ENCODE measurements at regions not wholly inside any gene's neighbourhood (a gene's known extent, or its start where the extent isn't known, plus 50 kb on each side); places are given as distances from the start of the nearest gene placed in this dataset.

DNA sequence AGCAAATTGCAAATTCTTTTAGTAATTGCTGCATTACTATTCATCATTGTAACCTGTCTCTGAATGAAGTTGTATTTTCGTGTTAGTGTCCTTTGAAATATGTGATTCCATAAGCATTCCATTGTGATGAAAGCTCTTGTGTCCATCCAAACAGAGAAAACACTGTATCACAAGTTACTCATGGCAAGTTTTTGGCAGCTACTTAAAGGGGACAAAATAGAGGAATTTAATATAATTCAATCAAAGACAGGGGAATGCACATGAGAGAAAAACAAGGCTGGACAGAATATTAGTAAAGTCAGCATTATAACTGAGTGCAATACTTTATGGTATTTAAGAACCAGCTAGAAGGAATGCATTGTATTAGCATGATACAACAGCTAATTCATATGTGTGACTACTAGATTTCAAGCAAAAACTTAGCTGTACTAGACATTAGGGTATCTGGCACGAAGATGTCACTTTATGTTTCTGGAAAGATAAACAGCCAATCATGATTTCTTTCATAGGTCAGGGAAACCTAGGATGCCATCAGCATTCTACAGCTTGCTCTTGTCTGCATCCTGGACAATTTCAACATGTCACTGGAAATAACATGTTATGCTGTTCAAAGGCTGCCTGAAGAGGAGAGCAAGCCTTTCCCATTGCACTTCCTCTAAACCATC lies 270.6 kb upstream of the MARCKS start:
- TF ChIP-seq CTCF (IDR thresholded peaks at IDR 0.05) (no peak), POLR2A (IDR thresholded peaks at IDR 0.05) (no peak)

All from ovary (tissue), 3 donors.